HG02884 (cell line): ENCODE measurements at regions not wholly inside any gene's neighbourhood (a gene's known extent, or its start where the extent isn't known, plus 50 kb on each side); places are given as distances from the start of the nearest gene placed in this dataset.

Experiments used
- ATAC-seq: cut with Tn5 transposase; IDR thresholded peaks from one replicate; pipeline ENCODE4 v1.9.1; 2021; ENCODE audit warnings: mild to moderate bottlenecking, moderate library complexity; ENCODE audit not compliant: unreplicated experiment

GRCh38 chr9:113776194-113776593 lies 99.9 kb upstream of the ZNF618 start:
- no peak for ATAC-seq

- ATAC-seq: no peak
Observed at GRCh38 chr9:113781381-113781780, 94.7 kb upstream of the ZNF618 start.

- ATAC-seq: no peak
Observed at GRCh38 chr9:113781896-113782295, 94.2 kb upstream of the ZNF618 start.

- ATAC-seq: no peak
Observed at GRCh38 chr9:113783475-113783874, 92.6 kb upstream of the ZNF618 start.

GRCh38 chr9:113785334-113785733 lies 90.8 kb upstream of the ZNF618 start:
- no peak for ATAC-seq

- ATAC-seq: no peak
Observed at GRCh38 chr9:113786071-113786470, 90.0 kb upstream of the ZNF618 start.

GRCh38 chr9:113787871-113788270 lies 88.2 kb upstream of the ZNF618 start:
- no peak for ATAC-seq

- ATAC-seq: no peak
Observed at GRCh38 chr9:113788616-113789330, 87.3 kb upstream of the ZNF618 start.

GRCh38 chr9:113790093-113790492 lies 86.0 kb upstream of the ZNF618 start:
- no peak for ATAC-seq

GRCh38 chr9:113793558-113793957 lies 82.6 kb upstream of the ZNF618 start:
- no peak for ATAC-seq

- ATAC-seq: no peak
Observed at GRCh38 chr9:113794721-113795120, 81.4 kb upstream of the ZNF618 start.

- no peak for ATAC-seq
Observed at GRCh38 chr9:113795811-113796392, 80.2 kb upstream of the ZNF618 start.

- ATAC-seq: no peak
Observed at GRCh38 chr9:113796646-113797426, 79.3 kb upstream of the ZNF618 start.

- no peak for ATAC-seq
Observed at GRCh38 chr9:113798062-113799030, 77.8 kb upstream of the ZNF618 start.

GRCh38 chr9:113800276-113800675 lies 75.8 kb upstream of the ZNF618 start:
- no peak for ATAC-seq

GRCh38 chr9:113803811-113804589 lies 72.1 kb upstream of the ZNF618 start:
- no peak for ATAC-seq

- ATAC-seq: no peak
Observed at GRCh38 chr9:113805486-113806132, 70.5 kb upstream of the ZNF618 start.

- ATAC-seq: no peak
Observed at GRCh38 chr9:113807173-113808061, 68.7 kb upstream of the ZNF618 start.
